H9 (cell line): ENCODE measurements at regions not wholly inside any gene's neighbourhood (a gene's known extent, or its start where the extent isn't known, plus 50 kb on each side); places are given as distances from the start of the nearest gene placed in this dataset.

Experiments
- DNase-seq: peaks from one replicate; pipeline ENCODE4 v3.0.0-alpha.2; 2017
- H2AFZ ChIP-seq: one replicate; pipeline ENCODE4 v1.6.1; 2013; ENCODE audit warnings: mild to moderate bottlenecking, low read length, control low read depth, moderate library complexity
- H2AK5ac ChIP-seq: 2 replicates; pipeline ENCODE4 v1.6.1; 2013; ENCODE audit warnings: low read length, control low read depth, mixed read lengths; ENCODE audit not compliant: insufficient read length
- H2BK120ac ChIP-seq: one replicate; pipeline ENCODE4 v1.6.1; 2013; ENCODE audit warnings: low read depth, mild to moderate bottlenecking, low read length, control low read depth, inconsistent platforms; ENCODE audit not compliant: poor library complexity, severe bottlenecking
- H2BK12ac ChIP-seq: 2 replicates; pipeline ENCODE4 v1.6.1; 2013; ENCODE audit warnings: low read length, control low read depth, mixed read lengths, low read depth; ENCODE audit not compliant: insufficient read length
- H2BK15ac ChIP-seq: 2 replicates; pipeline ENCODE4 v1.6.1; 2013; ENCODE audit warnings: low read depth, low read length, control low read depth
- H2BK20ac ChIP-seq: one replicate; pipeline ENCODE4 v1.6.1; 2013; ENCODE audit warnings: low read depth, mild to moderate bottlenecking, low read length, control low read depth, inconsistent platforms; ENCODE audit not compliant: poor library complexity, severe bottlenecking
- H2BK5ac ChIP-seq: 2 replicates; pipeline ENCODE4 v1.6.1; 2013; ENCODE audit warnings: low read length, control low read depth, mixed read lengths; ENCODE audit not compliant: insufficient read length
- H3K14ac ChIP-seq: 2 replicates; pipeline ENCODE4 v1.6.1; 2013; ENCODE audit warnings: low read length, control low read depth; ENCODE audit not compliant: insufficient read depth
- H3K18ac ChIP-seq: 2 replicates; pipeline ENCODE4 v1.6.1; 2013; ENCODE audit warnings: low read depth, mild to moderate bottlenecking, mixed read lengths, low read length, control low read depth; ENCODE audit not compliant: insufficient read length
- H3K23ac ChIP-seq: 2 replicates; pipeline ENCODE4 v1.6.1; 2013; ENCODE audit warnings: low read length, control low read depth, mixed read lengths, low read depth; ENCODE audit not compliant: insufficient read length
- H3K23me2 ChIP-seq: 2 replicates; pipeline ENCODE4 v1.6.1; 2013; ENCODE audit warnings: low read depth, mild to moderate bottlenecking, mixed read lengths, low read length, control low read depth; ENCODE audit not compliant: insufficient read length, poor library complexity, severe bottlenecking
- H3K27ac ChIP-seq: 2 replicates; pipeline ENCODE4 v1.5.1; 2013; ENCODE audit warnings: low read length, control low read depth, mixed read lengths, low read depth; ENCODE audit not compliant: insufficient read length
- H3K27me3 ChIP-seq: 2 replicates; pipeline ENCODE4 v1.6.1; 2013; ENCODE audit warnings: low read length, control low read depth, inconsistent platforms; ENCODE audit not compliant: insufficient read depth
- H3K4ac ChIP-seq: 2 replicates; pipeline ENCODE4 v1.6.1; 2013; ENCODE audit warnings: low read depth, mild to moderate bottlenecking, control low read depth, inconsistent platforms, low read length, moderate library complexity
- H3K4me1 ChIP-seq: 2 replicates; pipeline ENCODE4 v1.6.1; 2013; ENCODE audit warnings: low read length, control low read depth, inconsistent platforms; ENCODE audit not compliant: insufficient read depth
- H3K4me2 ChIP-seq: 2 replicates; pipeline ENCODE4 v1.6.1; 2013; ENCODE audit warnings: low read length, control low read depth, mixed read lengths; ENCODE audit not compliant: insufficient read length, insufficient read depth
- H3K56ac ChIP-seq: 2 replicates; pipeline ENCODE4 v1.6.1; 2013; ENCODE audit warnings: low read depth, mild to moderate bottlenecking, mixed read lengths, low read length, control low read depth; ENCODE audit not compliant: insufficient read length
- H3K79me1 ChIP-seq: 2 replicates; pipeline ENCODE4 v1.6.1; 2013; ENCODE audit warnings: low read depth, mild to moderate bottlenecking, moderate library complexity, low read length, control low read depth, inconsistent platforms; ENCODE audit not compliant: insufficient read depth, poor library complexity, severe bottlenecking
- H3K79me2 ChIP-seq: 2 replicates; pipeline ENCODE4 v1.6.1; 2013; ENCODE audit warnings: low read length, control low read depth, inconsistent platforms; ENCODE audit not compliant: insufficient read depth
- H3K9ac ChIP-seq: 2 replicates; pipeline ENCODE4 v1.6.1; 2013; ENCODE audit warnings: low read length, control low read depth, mixed read lengths; ENCODE audit not compliant: insufficient read length; ENCODE audit errors: extremely low read depth
- H3K9me3 ChIP-seq: one replicate; pipeline ENCODE4 v1.6.1; 2013; ENCODE audit warnings: low read depth, low read length, inconsistent platforms; ENCODE audit not compliant: control insufficient read depth
- H3T11ph ChIP-seq: one replicate; pipeline ENCODE4 v1.6.1; 2013; ENCODE audit warnings: mild to moderate bottlenecking, low read length, control low read depth, inconsistent platforms
- H4K20me1 ChIP-seq: one replicate; pipeline ENCODE4 v1.6.1; 2013; ENCODE audit not compliant: control insufficient read depth, insufficient read length, insufficient read depth
- H4K5ac ChIP-seq: 2 replicates; pipeline ENCODE4 v1.6.1; 2013; ENCODE audit warnings: low read depth, mild to moderate bottlenecking, mixed read lengths, low read length, control low read depth; ENCODE audit not compliant: insufficient read length
- H4K8ac ChIP-seq: replicated peaks from 2 replicates; pipeline ENCODE4 v1.6.1; 2013; ENCODE audit warnings: low read length, control low read depth, mixed read lengths, low read depth; ENCODE audit not compliant: insufficient read length
- H4K91ac ChIP-seq: 2 replicates; pipeline ENCODE4 v1.6.1; 2013; ENCODE audit warnings: low read depth, mild to moderate bottlenecking, moderate library complexity, mixed read lengths, low read length, control low read depth; ENCODE audit not compliant: insufficient read length
- H3K27ac Mint-ChIP-seq, 3 experiments: 2 replicates in 2 of 3; 3 replicates in 1 of 3; pipeline ENCODE4 v1.8.0; 2020 to 2021; ENCODE audit warnings: mixed read lengths in 3 of 3, mild to moderate bottlenecking in 1 of 3, moderate library complexity in 1 of 3
- H3K27me3 Mint-ChIP-seq: 2 replicates; pipeline ENCODE4 v1.8.0; 2021; ENCODE audit warnings: low read depth, mild to moderate bottlenecking, moderate library complexity, mixed read lengths
- H3K36me3 Mint-ChIP-seq, 3 experiments: 2 replicates in 2 of 3; 3 replicates in 1 of 3; pipeline ENCODE4 v1.8.0; 2020 to 2021; ENCODE audit warnings: low read depth in 3 of 3, mixed read lengths in 3 of 3; ENCODE audit not compliant: insufficient read depth in 1 of 3
- H3K4me1 Mint-ChIP-seq, 2 experiments: 2 replicates each; pipeline ENCODE4 v1.8.0; 2020; ENCODE audit warnings: mixed read lengths in 2 of 2
- H3K4me3 Mint-ChIP-seq, 2 experiments: 2 replicates in 1 of 2; 3 replicates in 1 of 2; pipeline ENCODE4 v1.8.0; 2020 to 2021; ENCODE audit warnings: mild to moderate bottlenecking in 2 of 2, mixed read lengths in 2 of 2, moderate library complexity in 1 of 2
- H3K9me3 Mint-ChIP-seq, 2 experiments: 2 replicates in 1 of 2; 3 replicates in 1 of 2; pipeline ENCODE4 v1.8.0; 2020; ENCODE audit warnings: mild to moderate bottlenecking in 2 of 2, mixed read lengths in 2 of 2, moderate library complexity in 1 of 2
- CTCF ChIP-seq: fragments of 200-600 bp; sonication (generic); conservative IDR thresholded peaks from 3 replicates; pipeline ENCODE4 v1.8.0; 2021; ENCODE audit warnings: antibody characterized with exemption, mild to moderate bottlenecking
- WGBS: extraction: QIAGEN DNeasy Blood & Tissue Kit; methylation state at CpG from one replicate; pipeline ENCODE4 v1.1.7; 2013; ENCODE audit warnings: missing lambda C conversion rate, low lambda C conversion rate, mixed read lengths; ENCODE audit not compliant: insufficient read length; ENCODE audit errors: extremely low coverage; 5-methylcytosine and 5-hydroxymethylcytosine counted together

GRCh38 chr1:80806431-80806830 is 994.3 kb upstream of the ADGRL2 start:
- H4K8ac ChIP-seq, result no peak overlapping the region
- no peak overlapping the region for H4K5ac ChIP-seq
- H3K14ac ChIP-seq, result no peak overlapping the region
- H3K23ac ChIP-seq, result no peak overlapping the region
- H3K4ac ChIP-seq, result no peak overlapping the region
- H3K27me3 ChIP-seq, result no peaks in the 10 kb centered on the region
- Mint-ChIP-seq H3K36me3 (no peaks in the 10 kb centered on the region), H3K27me3 (no peaks in the 10 kb centered on the region), H3K4me3 (no peak overlapping the region), H3K4me1 (no peaks in the 10 kb centered on the region), H3K27ac (no peak overlapping the region), H3K9me3 (no peaks in the 10 kb centered on the region)
- no peak for TF ChIP-seq CTCF
- no peak overlapping the region for H2BK5ac ChIP-seq
- H2BK12ac ChIP-seq, result no peak overlapping the region
- no peak overlapping the region for H2BK15ac ChIP-seq
- H3K23me2 ChIP-seq, result no peaks in the 10 kb centered on the region
- H2BK20ac ChIP-seq, result no peak overlapping the region
- no peaks in the 10 kb centered on the region for H3K4me1 ChIP-seq
- no peaks in the 10 kb centered on the region for H4K20me1 ChIP-seq
- H3K79me1 ChIP-seq, result no peaks in the 10 kb centered on the region
- no peak overlapping the region for H3K18ac ChIP-seq
- no peak overlapping the region for H3K27ac ChIP-seq
- no peak overlapping the region for H3K56ac ChIP-seq
- no peak overlapping the region for H2AK5ac ChIP-seq
- no peaks in the 10 kb centered on the region for H3K79me2 ChIP-seq
- H3K4me2 ChIP-seq, result no peak overlapping the region
- H2BK120ac ChIP-seq, result no peak overlapping the region
- H3K9ac ChIP-seq, result no peak overlapping the region
- H2AFZ ChIP-seq, result no peak overlapping the region
- no peak overlapping the region for H4K91ac ChIP-seq
- no peak for DNase-seq
- H3T11ph ChIP-seq, result no peak overlapping the region
- WGBS, result no CpG with 5 or more reads among the region's 2 CpGs
- H3K9me3 ChIP-seq, result no peaks in the 10 kb centered on the region
